Duodenal mucosa (tissue), 2 donors: ENCODE measurements at regions not wholly inside any gene's neighbourhood (a gene's known extent, or its start where the extent isn't known, plus 50 kb on each side); places are given as distances from the start of the nearest gene placed in this dataset.

Experiments used
- H3K27ac ChIP-seq: one replicate; pipeline ENCODE4 v1.7.0; 2013; ENCODE audit warnings: low read depth, low read length
- H3K27me3 ChIP-seq, 2 donors: one replicate each; pipeline ENCODE4 v1.7.0; 2013; ENCODE audit warnings: low read length in 2 of 2, control low read depth in 1 of 2; ENCODE audit not compliant: insufficient read depth in 2 of 2, control insufficient read depth in 1 of 2
- H3K36me3 ChIP-seq, 2 donors: one replicate each; pipeline ENCODE4 v1.7.0; 2013; ENCODE audit warnings: low read length in 2 of 2, control low read depth in 1 of 2; ENCODE audit not compliant: insufficient read depth in 2 of 2, control insufficient read depth in 1 of 2
- H3K4me1 ChIP-seq, 2 donors: one replicate each; pipeline ENCODE4 v1.7.0; 2013; ENCODE audit warnings: low read length in 2 of 2, control low read depth in 1 of 2; ENCODE audit not compliant: insufficient read depth in 2 of 2, control insufficient read depth in 1 of 2
- H3K4me3 ChIP-seq, 2 donors: one replicate each; pipeline ENCODE4 v1.7.0; 2013; ENCODE audit warnings: low read length in 2 of 2, low read depth in 1 of 2
- H3K9ac ChIP-seq, 2 donors: one replicate each; pipeline ENCODE4 v1.7.0; 2013; ENCODE audit warnings: low read length in 2 of 2, low read depth in 1 of 2
- H3K9me3 ChIP-seq, 2 donors: one replicate each; pipeline ENCODE4 v1.7.0; 2013; ENCODE audit warnings: low read length in 2 of 2, control low read depth in 1 of 2; ENCODE audit not compliant: control insufficient read depth in 1 of 2

DNA sequence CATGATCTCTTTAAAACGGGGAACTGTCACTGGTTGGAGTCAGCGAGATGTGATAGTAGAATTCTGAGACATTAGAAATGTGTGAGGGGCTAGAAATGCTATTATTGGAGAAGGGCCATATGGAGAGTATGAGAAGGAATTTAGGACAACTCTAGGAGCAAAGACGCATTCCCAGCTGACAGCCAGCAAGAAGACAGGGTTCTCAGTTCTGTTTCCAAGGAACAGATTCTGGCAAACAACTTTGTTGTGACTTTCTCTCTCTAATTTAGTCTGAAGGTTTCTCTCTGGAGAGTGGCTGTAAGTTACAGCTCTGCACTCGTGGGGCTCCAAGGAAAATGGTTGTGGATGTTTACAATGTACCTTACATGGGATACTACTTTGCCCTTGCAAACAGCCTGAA lies 876.3 kb downstream of the FAM181B start:
- Histone ChIP-seq H3K36me3 (no peaks in the 10 kb centered on the region), H3K9me3 (no peaks in the 10 kb centered on the region), H3K27me3 (no peaks in the 10 kb centered on the region), H3K27ac (no peak overlapping the region), H3K4me1 (no peaks in the 10 kb centered on the region), H3K9ac (no peak overlapping the region), H3K4me3 (no peak overlapping the region)

DNA sequence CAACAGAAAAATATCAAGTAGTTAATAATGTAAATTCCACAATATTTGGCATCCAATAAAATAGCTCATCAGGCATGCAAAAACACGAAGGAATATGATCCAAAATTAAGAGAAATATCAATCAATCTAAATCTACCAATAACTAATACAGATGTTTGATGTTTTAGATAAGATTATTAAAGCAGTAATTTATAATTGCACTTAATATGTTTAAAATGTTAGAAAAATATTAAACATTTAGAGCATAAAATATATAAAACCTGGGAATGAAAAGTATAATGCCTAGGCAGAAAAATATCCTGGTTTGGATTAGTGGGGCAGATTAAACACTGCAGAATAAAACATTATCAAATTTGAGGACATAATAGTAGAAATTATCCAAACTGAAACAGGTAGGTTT lies 879.9 kb downstream of the FAM181B start:
- H3K27me3 ChIP-seq: no peaks in the 10 kb centered on the region

DNA sequence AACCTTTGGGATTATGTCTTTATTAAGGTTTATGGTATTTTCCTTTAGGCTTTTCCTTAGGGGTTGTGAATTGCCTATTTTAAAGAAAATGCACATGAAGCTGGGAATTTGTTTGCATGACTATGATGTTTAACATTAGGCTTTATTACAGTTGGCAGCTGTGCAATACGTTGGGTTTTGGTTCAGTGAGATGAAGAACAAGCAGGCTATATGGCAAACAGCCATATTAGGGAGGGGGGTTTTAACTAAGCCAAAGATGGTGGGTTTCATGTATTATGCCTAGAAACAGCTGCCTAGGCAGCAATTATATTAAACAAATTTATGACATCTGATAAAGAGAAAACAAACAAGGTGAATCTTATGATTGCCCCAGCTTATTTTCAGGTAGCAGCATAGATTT lies 880.8 kb downstream of the FAM181B start:
- no peaks in the 10 kb centered on the region for H3K36me3 ChIP-seq

More for the DNA sequence above, 879.9 kb downstream of the FAM181B start:
- H3K4me3 ChIP-seq: no peak overlapping the region
- H3K9me3 ChIP-seq: no peaks in the 10 kb centered on the region
- H3K4me1 ChIP-seq: no peaks in the 10 kb centered on the region
- no peak overlapping the region for H3K27ac ChIP-seq
- H3K9ac ChIP-seq: no peak overlapping the region
- H3K36me3 ChIP-seq: no peaks in the 10 kb centered on the region

DNA sequence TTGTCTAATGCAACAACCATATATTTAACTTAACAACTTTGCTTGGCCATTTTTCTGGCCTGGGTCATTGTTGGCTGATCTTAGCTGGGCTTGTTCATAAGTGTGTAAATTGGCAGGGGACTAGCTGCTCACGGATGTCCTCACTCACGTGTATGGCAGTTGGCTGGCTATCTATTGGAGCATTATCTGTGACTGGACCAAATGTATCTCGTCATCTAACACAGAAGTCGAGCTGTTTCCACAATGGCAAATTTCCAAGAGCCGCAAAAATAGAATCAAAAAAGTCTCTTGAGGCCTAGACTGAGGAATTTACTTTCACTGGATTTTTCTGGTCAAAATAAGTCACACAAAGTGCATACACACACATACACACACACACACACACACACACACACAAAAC lies 893.3 kb downstream of the FAM181B start:
- Histone ChIP-seq H3K4me1 (no peaks in the 10 kb centered on the region), H3K9ac (no peak overlapping the region), H3K36me3 (no peaks in the 10 kb centered on the region), H3K4me3 (no peak overlapping the region), H3K27ac (no peak overlapping the region), H3K27me3 (no peaks in the 10 kb centered on the region), H3K9me3 (no peaks in the 10 kb centered on the region)

More for the DNA sequence above, 880.8 kb downstream of the FAM181B start:
- Histone ChIP-seq H3K9ac (no peak overlapping the region), H3K27me3 (no peaks in the 10 kb centered on the region), H3K9me3 (no peaks in the 10 kb centered on the region), H3K27ac (no peak overlapping the region), H3K4me1 (no peaks in the 10 kb centered on the region), H3K4me3 (no peak overlapping the region)

DNA sequence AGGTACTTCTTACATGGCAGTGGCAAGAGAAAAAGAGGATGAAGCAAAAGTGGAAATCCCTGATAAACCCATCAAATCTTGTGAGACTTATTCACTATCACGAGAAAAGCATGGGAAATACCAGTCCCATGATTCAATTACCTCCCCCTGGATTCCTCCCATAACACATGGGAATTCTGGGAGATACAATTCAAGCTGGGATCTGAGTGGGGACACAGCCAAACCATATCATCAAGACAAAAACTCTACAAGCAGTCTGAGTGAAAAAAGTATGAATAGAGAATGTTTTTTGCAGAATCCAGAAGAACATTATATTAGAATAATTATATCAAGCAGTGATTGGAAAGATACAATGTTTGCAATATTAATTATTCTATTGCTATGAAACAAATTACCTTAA lies 893.7 kb downstream of the FAM181B start:
- Histone ChIP-seq H3K9ac (no peak overlapping the region), H3K9me3 (no peaks in the 10 kb centered on the region), H3K36me3 (no peaks in the 10 kb centered on the region), H3K4me3 (no peak overlapping the region), H3K4me1 (no peaks in the 10 kb centered on the region), H3K27me3 (no peaks in the 10 kb centered on the region), H3K27ac (no peak overlapping the region)

DNA sequence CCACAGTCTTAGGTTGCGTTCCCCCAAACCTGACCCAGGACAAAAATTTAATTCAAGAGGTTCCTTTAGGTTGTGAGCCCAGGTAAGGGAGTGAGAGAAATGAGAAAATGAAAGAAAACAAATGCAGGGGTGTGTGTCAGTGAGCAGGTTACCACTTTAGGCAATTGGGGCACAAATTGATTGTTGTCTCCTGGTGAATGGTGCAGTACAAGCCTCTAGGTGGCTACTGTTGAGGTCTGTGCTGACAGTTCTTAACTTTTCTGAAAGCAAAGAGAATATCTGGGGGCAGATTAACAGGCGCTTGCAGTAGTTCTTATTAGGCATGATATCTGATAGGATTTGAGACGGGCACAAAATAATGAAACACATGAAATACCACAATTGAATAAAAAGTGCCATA lies 894.6 kb downstream of the FAM181B start:
- no peak overlapping the region for H3K27ac ChIP-seq
- H3K4me1 ChIP-seq: no peaks in the 10 kb centered on the region
- no peak overlapping the region for H3K4me3 ChIP-seq
- no peaks in the 10 kb centered on the region for H3K9me3 ChIP-seq
- no peaks in the 10 kb centered on the region for H3K27me3 ChIP-seq
- H3K9ac ChIP-seq: no peak overlapping the region
- H3K36me3 ChIP-seq: no peaks in the 10 kb centered on the region

DNA sequence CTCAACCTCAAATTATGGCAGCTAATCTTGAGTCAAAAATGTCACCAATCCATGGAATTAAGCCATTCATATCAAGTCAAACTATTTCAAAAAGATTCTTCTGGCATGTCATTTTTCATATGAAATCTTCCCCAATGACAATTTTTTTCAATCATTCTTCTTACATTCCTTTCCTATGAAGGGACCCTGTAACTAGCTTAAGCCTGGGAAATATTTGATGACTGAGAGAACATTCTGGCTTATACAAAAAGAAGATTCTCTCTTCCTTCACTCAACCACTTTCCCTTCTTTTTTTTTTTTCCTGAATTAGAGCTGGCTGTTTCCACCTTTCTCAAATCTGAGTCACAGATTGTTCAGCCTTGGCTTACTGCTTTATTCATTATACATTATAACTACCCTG lies 903.7 kb downstream of the FAM181B start:
- H3K27ac ChIP-seq: no peak overlapping the region
- no peaks in the 10 kb centered on the region for H3K4me1 ChIP-seq
- H3K9ac ChIP-seq: no peak overlapping the region
- peaks cover 0 to 6% of the 10 kb centered on the region in 2 donors for H3K9me3 ChIP-seq
- H3K27me3 ChIP-seq: no peaks in the 10 kb centered on the region
- H3K36me3 ChIP-seq: no peaks in the 10 kb centered on the region
- H3K4me3 ChIP-seq: no peak overlapping the region

DNA sequence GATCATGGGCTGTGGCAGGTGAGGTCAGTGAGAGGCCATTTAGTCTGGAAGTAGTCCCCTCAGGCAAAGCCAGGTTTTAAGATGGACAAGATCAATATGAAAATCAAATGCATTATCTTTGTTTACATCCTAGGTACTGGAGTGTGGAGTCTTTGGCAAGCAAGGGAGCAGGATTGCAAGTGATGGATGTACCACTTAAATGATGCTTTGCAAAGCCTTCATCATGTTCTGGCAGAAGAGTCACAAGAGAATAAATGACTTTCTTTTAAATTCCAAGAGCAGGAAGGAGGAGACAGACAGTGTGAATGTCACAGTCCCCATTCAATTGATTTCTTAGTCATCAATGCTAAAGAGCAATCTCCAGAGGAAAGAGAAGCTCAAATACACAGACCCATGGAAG lies 908.3 kb downstream of the FAM181B start:
- H3K27ac ChIP-seq: no peak overlapping the region
- H3K9me3 ChIP-seq: no peaks in the 10 kb centered on the region
- no peaks in the 10 kb centered on the region for H3K27me3 ChIP-seq
- no peaks in the 10 kb centered on the region for H3K36me3 ChIP-seq
- H3K9ac ChIP-seq: no peak overlapping the region
- H3K4me1 ChIP-seq: no peaks in the 10 kb centered on the region
- no peak overlapping the region for H3K4me3 ChIP-seq

DNA sequence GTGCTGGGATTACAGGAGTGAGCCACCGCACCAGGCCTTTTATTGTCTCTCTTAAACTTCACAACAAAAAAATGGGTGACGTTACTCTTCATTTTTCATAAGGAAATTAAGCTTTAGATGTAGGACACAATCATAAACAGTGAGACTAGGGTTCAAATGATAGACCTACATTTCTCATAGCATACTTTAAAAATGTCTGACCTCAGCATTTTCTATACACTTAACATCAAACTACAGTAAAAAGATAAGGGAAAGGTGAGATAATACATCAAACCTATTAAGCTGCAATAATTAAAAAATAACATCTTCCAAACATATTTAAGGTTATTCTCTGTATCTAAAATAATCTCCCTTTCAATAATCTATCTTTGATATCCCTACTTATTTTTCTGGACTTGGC lies 914.2 kb downstream of the FAM181B start:
- H3K4me1 ChIP-seq: no peaks in the 10 kb centered on the region
- no peaks in the 10 kb centered on the region for H3K27me3 ChIP-seq
- H3K9me3 ChIP-seq: no peaks in the 10 kb centered on the region
- no peak overlapping the region for H3K4me3 ChIP-seq
- no peaks in the 10 kb centered on the region for H3K36me3 ChIP-seq
- no peak overlapping the region for H3K9ac ChIP-seq
- H3K27ac ChIP-seq: no peak overlapping the region

DNA sequence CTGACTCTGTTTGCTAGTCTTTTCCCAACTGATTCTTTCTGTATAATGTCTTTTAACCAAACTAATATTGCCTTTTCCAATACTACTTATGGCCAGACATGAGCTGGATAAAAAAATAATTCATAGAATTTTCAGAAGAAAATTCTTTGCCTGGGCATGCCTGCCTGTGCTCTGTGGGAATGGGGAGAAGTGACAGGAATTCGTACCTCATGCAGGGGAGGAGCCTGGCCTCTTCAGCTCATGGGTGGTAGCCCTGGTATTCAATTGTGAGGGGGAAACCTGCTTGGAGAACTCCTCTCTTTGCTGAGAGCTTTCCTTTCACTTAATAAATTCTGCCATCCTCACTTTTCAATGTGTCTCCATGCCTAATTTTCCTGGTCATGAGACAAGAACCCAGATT lies 928.8 kb downstream of the FAM181B start:
- H3K4me3 ChIP-seq: no peak overlapping the region
- no peak overlapping the region for H3K27ac ChIP-seq
- H3K9me3 ChIP-seq: no peaks in the 10 kb centered on the region
- no peaks in the 10 kb centered on the region for H3K27me3 ChIP-seq
- no peaks in the 10 kb centered on the region for H3K36me3 ChIP-seq
- no peaks in the 10 kb centered on the region for H3K4me1 ChIP-seq
- no peak overlapping the region for H3K9ac ChIP-seq

DNA sequence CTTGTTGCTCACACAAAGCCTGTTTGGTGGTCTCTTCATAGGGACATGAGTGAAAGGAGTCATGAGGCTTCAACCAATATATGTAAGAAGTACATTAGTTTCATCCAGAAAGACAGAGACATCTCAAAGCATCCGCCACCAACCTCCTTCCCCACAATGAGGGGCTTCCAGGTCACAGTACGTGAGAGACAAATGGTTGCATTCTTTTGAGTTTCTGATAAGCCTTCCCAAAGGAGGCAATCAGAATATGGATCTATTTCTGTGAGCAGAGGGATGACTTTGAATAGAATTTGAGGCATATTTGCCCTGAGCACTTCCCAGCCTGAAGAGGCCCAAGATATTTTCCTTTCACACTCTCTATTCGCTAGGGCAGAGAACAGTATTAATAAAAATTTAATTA lies 931.1 kb downstream of the FAM181B start:
- no peaks in the 10 kb centered on the region for H3K4me1 ChIP-seq
- H3K36me3 ChIP-seq: no peaks in the 10 kb centered on the region
- no peaks in the 10 kb centered on the region for H3K9me3 ChIP-seq
- H3K9ac ChIP-seq: no peak overlapping the region
- no peak overlapping the region for H3K4me3 ChIP-seq
- no peak overlapping the region for H3K27ac ChIP-seq
- no peaks in the 10 kb centered on the region for H3K27me3 ChIP-seq
